IMR-90 (cell line): ENCODE measurements at regions not wholly inside any gene's neighbourhood (a gene's known extent, or its start where the extent isn't known, plus 50 kb on each side); places are given as distances from the start of the nearest gene placed in this dataset.
"Not testable (repeated sequence)": the region's sequence is repeated elsewhere in the genome, so short reads cannot be mapped to it uniquely, and the experiment has no call there.

Experiments used
- ATAC-seq: fragments of 200-7000 bp; cut with Tn5 transposase; 2 replicates; pipeline ENCODE4 v1.9.1; 2020; ENCODE audit warnings: low read depth, mild to moderate bottlenecking, moderate library complexity
- BruUV-seq: library from RNA; stranded (reverse); fragments of 400-500 nt; replicated peaks from 2 replicates; lab custom pipeline; 2021; lab: Mats Ljungman, UMichigan
- CTCF ChIA-PET: fragments of 300-600 bp; formaldehyde crosslinking; extraction: SDS; loops from one replicate; lab custom pipeline; 2021; ENCODE audit warnings: antibody characterized with exemption; lab: Yijun Ruan, JAX
- POLR2A ChIA-PET: fragments of 300-600 bp; sonication (Branson Sonifier 250); formaldehyde crosslinking; loops from one replicate; lab custom pipeline; 2022; ENCODE audit warnings: antibody characterized with exemption; ENCODE audit not compliant: unreplicated experiment; lab: Charles Lee
- DNase-seq: peaks from one replicate; pipeline ENCODE4 v3.0.0; 2013
- H2AFZ ChIP-seq: replicated peaks from 2 replicates; pipeline ENCODE3; 2013; ENCODE audit warnings: low read length, mild to moderate bottlenecking; ENCODE audit not compliant: poor library complexity
- H2AK5ac ChIP-seq: 2 replicates; pipeline ENCODE4 v1.6.1; 2013; ENCODE audit warnings: low read depth, low read length, inconsistent platforms
- H2AK9ac ChIP-seq: replicated peaks from 2 replicates; pipeline ENCODE3; 2013; ENCODE audit warnings: mild to moderate bottlenecking, low read depth, low read length, moderate library complexity; ENCODE audit not compliant: poor library complexity
- H2BK120ac ChIP-seq: 2 replicates; pipeline ENCODE4 v1.6.1; 2013; ENCODE audit warnings: low read depth, low read length, inconsistent platforms
- H2BK15ac ChIP-seq: 3 replicates; pipeline ENCODE4 v1.6.1; 2013; ENCODE audit warnings: low read depth, low read length, inconsistent platforms
- H2BK20ac ChIP-seq: 2 replicates; pipeline ENCODE4 v1.6.1; 2013; ENCODE audit warnings: low read depth, mild to moderate bottlenecking, inconsistent platforms, low read length, moderate library complexity
- H2BK5ac ChIP-seq: 2 replicates; pipeline ENCODE4 v1.6.1; 2013; ENCODE audit warnings: mild to moderate bottlenecking, low read depth, low read length, inconsistent platforms; ENCODE audit not compliant: poor library complexity, severe bottlenecking
- H3K14ac ChIP-seq: replicated peaks from 2 replicates; pipeline ENCODE4 v1.6.1; 2013; ENCODE audit warnings: low read depth, low read length, inconsistent platforms
- H3K18ac ChIP-seq: 2 replicates; pipeline ENCODE4 v1.6.1; 2013; ENCODE audit warnings: low read depth, low read length, control low read depth
- H3K23ac ChIP-seq: 2 replicates; pipeline ENCODE4 v1.6.1; 2013; ENCODE audit warnings: low read depth, low read length, inconsistent platforms
- H3K27ac ChIP-seq: 2 replicates; pipeline ENCODE4 v1.5.1; 2013; ENCODE audit warnings: mild to moderate bottlenecking, control low read depth, low read length; ENCODE audit not compliant: insufficient read depth
- H3K27me3 ChIP-seq: 2 replicates; pipeline ENCODE4 v1.6.1; 2013; ENCODE audit warnings: low read length; ENCODE audit not compliant: control insufficient read depth, insufficient read depth
- H3K36me3 ChIP-seq: 2 replicates; pipeline ENCODE4 v1.6.1; 2013; ENCODE audit warnings: low read length, mixed read lengths; ENCODE audit not compliant: control insufficient read depth, insufficient read depth
- H3K4ac ChIP-seq: 2 replicates; pipeline ENCODE4 v1.6.1; 2013; ENCODE audit warnings: low read depth, low read length, inconsistent platforms
- H3K4me1 ChIP-seq: 2 replicates; pipeline ENCODE4 v1.6.1; 2013; ENCODE audit warnings: low read length, mixed read lengths; ENCODE audit not compliant: control insufficient read depth, insufficient read depth
- H3K4me2 ChIP-seq: 2 replicates; pipeline ENCODE4 v1.6.1; 2013; ENCODE audit warnings: low read depth, mild to moderate bottlenecking, control low read depth, low read length, moderate library complexity
- H3K4me3 ChIP-seq: 2 replicates; pipeline ENCODE4 v1.5.1; 2013; ENCODE audit warnings: low read depth, mild to moderate bottlenecking, control low read depth, low read length, moderate library complexity; ENCODE audit not compliant: insufficient read depth
- H3K56ac ChIP-seq: 2 replicates; pipeline ENCODE4 v1.6.1; 2013; ENCODE audit warnings: low read length, inconsistent platforms; ENCODE audit not compliant: insufficient read depth; ENCODE audit errors: extremely low read depth
- H3K79me1 ChIP-seq, 2 experiments: 2 replicates each; pipeline ENCODE4 v1.6.1; 2013; ENCODE audit warnings: low read length in 2 of 2, inconsistent platforms in 1 of 2, low read depth in 1 of 2
- H3K9ac ChIP-seq: 2 replicates; pipeline ENCODE4 v1.6.1; 2013; ENCODE audit warnings: low read depth, low read length, control low read depth
- H3K9me1 ChIP-seq: 2 replicates; pipeline ENCODE4 v1.6.1; 2013; ENCODE audit warnings: low read length, inconsistent platforms; ENCODE audit not compliant: insufficient read depth
- H3K9me3 ChIP-seq: 2 replicates; pipeline ENCODE4 v1.6.1; 2013; ENCODE audit warnings: low read length; ENCODE audit not compliant: control insufficient read depth, insufficient read depth
- H4K20me1 ChIP-seq: 2 replicates; pipeline ENCODE4 v1.6.1; 2013; ENCODE audit warnings: low read length, inconsistent platforms; ENCODE audit not compliant: insufficient read depth
- H4K5ac ChIP-seq: 2 replicates; pipeline ENCODE4 v1.6.1; 2013; ENCODE audit warnings: mild to moderate bottlenecking, low read depth, low read length, control low read depth
- H4K8ac ChIP-seq, 2 experiments: 2 replicates each; pipeline ENCODE4 v1.6.1; 2013; ENCODE audit warnings: low read depth in 2 of 2, low read length in 2 of 2, control low read depth in 1 of 2, inconsistent platforms in 1 of 2
- H4K91ac ChIP-seq: 2 replicates; pipeline ENCODE4 v1.6.1; 2013; ENCODE audit warnings: low read depth, low read length, inconsistent platforms; ENCODE audit not compliant: insufficient read depth
- POLR2A ChIP-seq: IDR thresholded peaks from 2 replicates; pipeline ENCODE4 v1.6.1; 2012; ENCODE audit warnings: mild to moderate bottlenecking, low read depth, low read length
- RAD21 ChIP-seq: IDR thresholded peaks from 2 replicates; pipeline ENCODE4 v1.6.1; 2012; ENCODE audit warnings: low read length, improper control_type of control experiment
- SMC3 ChIP-seq: fragments of 150-350 bp; IDR thresholded peaks from 2 replicates; pipeline ENCODE4 v1.6.1; 2016; ENCODE audit warnings: low read depth, mild to moderate bottlenecking, antibody characterized with exemption, low read length, moderate library complexity
- WGBS, 2 experiments: methylation state at CpG; one replicate each; pipeline versions ENCODE4 v1.1.5 to v1.1.7; 2013; ENCODE audit warnings: missing lambda C conversion rate in 2 of 2; ENCODE audit not compliant: insufficient read length in 1 of 2; ENCODE audit errors: extremely low coverage in 2 of 2; 5-methylcytosine and 5-hydroxymethylcytosine counted together
- dilution Hi-C: fragments of 300-500 bp; cut with HindIII; formaldehyde crosslinking; loops from one replicate; pipeline ENCODE4 v1.14.3; 2018; ENCODE audit warnings: low sequenced_read_pairs; ENCODE audit not compliant: unreplicated experiment
- in situ Hi-C: fragments of 300-500 bp; cut with MboI; formaldehyde crosslinking; loops from 3 replicates; pipeline ENCODE4 v1.14.3; 2019; ENCODE audit warnings: low sequenced_read_pairs, inconsistent platforms, mixed read lengths
- intact Hi-C: fragments of 100-400 bp; cut with micrococcal nuclease; formaldehyde crosslinking; loops from 2 replicates; pipeline ENCODE4 v1.10.0; 2022
- TF ChIP-seq, protein P1 (sequence below): fragments of 150-350 bp; IDR thresholded peaks from 2 replicates; pipeline ENCODE4 v1.6.1; 2016; ENCODE audit warnings: low read depth, mild to moderate bottlenecking, low read length, moderate library complexity, borderline replicate concordance

GRCh38 chr1:113303267-113303666 lies 87.0 kb upstream of the MAGI3 start:
- Histone ChIP-seq H4K8ac (no peak overlapping the region), H3K4ac (no peak overlapping the region), H3K23ac (no peak overlapping the region), H3K27ac (no peak overlapping the region), H4K20me1 (no peaks in the 10 kb centered on the region), H2BK5ac (no peak overlapping the region), H3K4me3 (no peak overlapping the region), H2AK5ac (no peak overlapping the region), H3K27me3 (peaks cover 3% of the 10 kb centered on the region), H3K4me2 (no peak overlapping the region), H2BK15ac (no peak overlapping the region), H3K14ac (no peak overlapping the region), H3K9me1 (no peaks in the 10 kb centered on the region), H4K5ac (no peak overlapping the region), H4K91ac (no peak overlapping the region), H2AK9ac (no peak overlapping the region), H3K9me3 (no peaks in the 10 kb centered on the region), H2BK120ac (no peak overlapping the region), H3K9ac (no peak overlapping the region), H2BK20ac (no peak overlapping the region), H3K18ac (no peak overlapping the region), H3K56ac (no peak overlapping the region), H3K4me1 (no peaks in the 10 kb centered on the region), H3K36me3 (no peaks in the 10 kb centered on the region), H3K79me1 (no peaks in the 10 kb centered on the region), H2AFZ (no peak overlapping the region)
- intact Hi-C loops = no loop called here
- no TSS peak for BruUV-seq
- TF ChIP-seq, protein P1, sequence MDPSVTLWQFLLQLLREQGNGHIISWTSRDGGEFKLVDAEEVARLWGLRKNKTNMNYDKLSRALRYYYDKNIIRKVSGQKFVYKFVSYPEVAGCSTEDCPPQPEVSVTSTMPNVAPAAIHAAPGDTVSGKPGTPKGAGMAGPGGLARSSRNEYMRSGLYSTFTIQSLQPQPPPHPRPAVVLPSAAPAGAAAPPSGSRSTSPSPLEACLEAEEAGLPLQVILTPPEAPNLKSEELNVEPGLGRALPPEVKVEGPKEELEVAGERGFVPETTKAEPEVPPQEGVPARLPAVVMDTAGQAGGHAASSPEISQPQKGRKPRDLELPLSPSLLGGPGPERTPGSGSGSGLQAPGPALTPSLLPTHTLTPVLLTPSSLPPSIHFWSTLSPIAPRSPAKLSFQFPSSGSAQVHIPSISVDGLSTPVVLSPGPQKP = no peak
- no peak for TF ChIP-seq SMC3
- TF ChIP-seq POLR2A = no peak
- TF ChIP-seq RAD21 = no peak
- dilution Hi-C loops = no loop called here
- in situ Hi-C loops = no loop called here
- 75% methylated on average over 2 of the region's 9 CpGs; no CpG with 5 or more reads in 1 of the 2 experiments for WGBS, 2 experiments
- ATAC-seq = no peak
- no peak for DNase-seq
- ChIA-PET CTCF (no interaction called here), POLR2A (no interaction called here)

GRCh38 chr1:113305029-113305428 lies 85.3 kb upstream of the MAGI3 start:
- H3K9ac ChIP-seq, H3K4me1 ChIP-seq, H3K4me2 ChIP-seq, DNase-seq, H2BK5ac ChIP-seq, H3K23ac ChIP-seq, H3K27ac ChIP-seq, H2AK9ac ChIP-seq, H3K27me3 ChIP-seq, dilution Hi-C loops, H2BK120ac ChIP-seq, H4K8ac ChIP-seq, H4K5ac ChIP-seq, in situ Hi-C loops, H2AFZ ChIP-seq, H3K18ac ChIP-seq, H3K36me3 ChIP-seq, H2BK20ac ChIP-seq, H2BK15ac ChIP-seq, H4K20me1 ChIP-seq, H3K14ac ChIP-seq, H4K91ac ChIP-seq, H2AK5ac ChIP-seq, CTCF ChIA-PET, BruUV-seq, ATAC-seq, H3K4ac ChIP-seq, H3K9me3 ChIP-seq, H3K4me3 ChIP-seq, intact Hi-C loops, H3K9me1 ChIP-seq, POLR2A ChIA-PET, H3K79me1 ChIP-seq, H3K56ac ChIP-seq: not testable (repeated sequence)
- WGBS, 2 experiments = no CpG with 5 or more reads among the region's 4 CpGs
